ENCODE measurements at regions not wholly inside any gene's neighbourhood (a gene's known extent, or its start where the extent isn't known, plus 50 kb on each side); places are given as distances from the start of the nearest gene placed in this dataset.
"Not testable (repeated sequence)": the region's sequence is repeated elsewhere in the genome, so short reads cannot be mapped to it uniquely, and the experiment has no call there.

GRCh38 chr4:134501973-134502643 is 300.5 kb upstream of the PABPC4L start:
- H3K27ac ChIP-seq, result no peak overlapping the region
- H3K4me2 ChIP-seq, result no peak overlapping the region
- WGBS (ENCODE audit: low lambda C conversion rate, missing lambda C conversion rate), result 87% methylated on average over 11 of the region's 16 CpGs

GRCh38 chr4:134501488-134501887 is 299.9 kb upstream of the PABPC4L start:
- not testable (repeated sequence) for H2AFZ ChIP-seq; H3K36me3 ChIP-seq (replicated peaks; ENCODE audit: insufficient read depth, low read depth); H3K4me2 ChIP-seq; H3K27ac ChIP-seq; H3K9me2 ChIP-seq (replicated peaks; ENCODE audit: insufficient read depth); H4K20me1 ChIP-seq (ENCODE audit: insufficient read depth, poor library complexity, severe bottlenecking); H3K27me3 ChIP-seq; H3K9me3 ChIP-seq (ENCODE audit: low read depth); DNase-seq (ENCODE audit: low spot score); H3K4me1 ChIP-seq (ENCODE audit: insufficient read depth); H3K79me2 ChIP-seq; H3K4me3 ChIP-seq
- WGBS (ENCODE audit: low lambda C conversion rate, missing lambda C conversion rate), result 95% methylated on average over 10 of the region's 11 CpGs

More at GRCh38 chr4:134501973-134502643, 300.5 kb upstream of the PABPC4L start:
- no peak for TF ChIP-seq EZH2 (IDR thresholded peaks at IDR 0.05; ENCODE audit: borderline replicate concordance)
- TF ChIP-seq CTCF (IDR thresholded peaks at IDR 0.05; ENCODE audit: poor library complexity), result no peak
- TF ChIP-seq EZH2phosphoT487 (IDR thresholded peaks at IDR 0.05; ENCODE audit: low read depth, severe bottlenecking, unreplicated experiment), result no peak
- H3K27me3 ChIP-seq, result no peaks in the 10 kb centered on the region
- no peaks in the 10 kb centered on the region for H3K36me3 ChIP-seq (replicated peaks; ENCODE audit: insufficient read depth, low read depth)
- H3K4me3 ChIP-seq, result no peak overlapping the region
- H4K20me1 ChIP-seq (ENCODE audit: insufficient read depth, poor library complexity, severe bottlenecking), result no peaks in the 10 kb centered on the region
- no peaks in the 10 kb centered on the region for H3K9me2 ChIP-seq (replicated peaks; ENCODE audit: insufficient read depth)
- H3K9me3 ChIP-seq (ENCODE audit: low read depth), result no peaks in the 10 kb centered on the region
- DNase-seq (ENCODE audit: low spot score), result no peak
- no peak overlapping the region for H2AFZ ChIP-seq
- no peaks in the 10 kb centered on the region for H3K79me2 ChIP-seq
- no peaks in the 10 kb centered on the region for H3K4me1 ChIP-seq (ENCODE audit: insufficient read depth)

GRCh38 chr4:134499074-134499473 is 297.5 kb upstream of the PABPC4L start:
- 68% methylated on average over 1 of the region's 1 CpG for WGBS (ENCODE audit: low lambda C conversion rate, missing lambda C conversion rate)
- no peaks in the 10 kb centered on the region for H3K4me1 ChIP-seq (ENCODE audit: insufficient read depth)
- H3K27me3 ChIP-seq, result no peaks in the 10 kb centered on the region
- H3K36me3 ChIP-seq (replicated peaks; ENCODE audit: insufficient read depth, low read depth), result no peaks in the 10 kb centered on the region
- no peaks in the 10 kb centered on the region for H3K9me2 ChIP-seq (replicated peaks; ENCODE audit: insufficient read depth)
- no peak overlapping the region for H3K27ac ChIP-seq
- no peak for TF ChIP-seq CTCF (IDR thresholded peaks at IDR 0.05; ENCODE audit: poor library complexity)
- no peak for TF ChIP-seq EZH2phosphoT487 (IDR thresholded peaks at IDR 0.05; ENCODE audit: low read depth, severe bottlenecking, unreplicated experiment)
- TF ChIP-seq EZH2 (IDR thresholded peaks at IDR 0.05; ENCODE audit: borderline replicate concordance), result no peak
- H4K20me1 ChIP-seq (ENCODE audit: insufficient read depth, poor library complexity, severe bottlenecking), result no peaks in the 10 kb centered on the region
- H3K79me2 ChIP-seq, result no peaks in the 10 kb centered on the region
- H3K4me2 ChIP-seq, result no peak overlapping the region
- no peaks in the 10 kb centered on the region for H3K9me3 ChIP-seq (ENCODE audit: low read depth)
- no peak for DNase-seq (ENCODE audit: low spot score)
- no peak overlapping the region for H2AFZ ChIP-seq
- H3K4me3 ChIP-seq, result no peak overlapping the region

DNA sequence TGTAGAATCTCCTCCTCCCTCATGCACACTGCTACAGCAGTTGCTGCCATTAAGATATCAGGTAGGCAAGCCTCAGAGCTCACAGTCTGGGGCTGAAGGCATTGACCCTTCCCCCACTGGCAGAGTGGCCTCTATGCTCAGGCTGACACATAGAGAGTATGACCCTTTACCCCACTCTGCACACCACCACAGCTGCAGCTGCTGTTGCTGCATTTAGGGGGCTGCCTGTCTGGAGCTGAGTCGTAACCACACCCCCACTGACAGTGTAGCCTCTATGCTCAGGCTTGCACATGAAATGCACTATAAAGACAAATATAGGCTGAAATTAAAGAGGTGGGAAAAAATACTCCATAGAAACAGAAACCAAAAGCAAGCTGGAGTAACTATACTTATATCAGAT is 289.3 kb upstream of the PABPC4L start:
- TF ChIP-seq CTCF (IDR thresholded peaks at IDR 0.05; ENCODE audit: poor library complexity) (no peak), EZH2phosphoT487 (IDR thresholded peaks at IDR 0.05; ENCODE audit: low read depth, severe bottlenecking, unreplicated experiment) (no peak), EZH2 (IDR thresholded peaks at IDR 0.05; ENCODE audit: borderline replicate concordance) (no peak)
- no peaks in the 10 kb centered on the region for H3K27me3 ChIP-seq
- 95% methylated on average over 1 of the region's 1 CpG for WGBS (ENCODE audit: low lambda C conversion rate, missing lambda C conversion rate)

GRCh38 chr4:134483514-134483913 is 281.9 kb upstream of the PABPC4L start:
- not testable (repeated sequence) for H3K4me3 ChIP-seq; DNase-seq (ENCODE audit: low spot score); H3K4me1 ChIP-seq (ENCODE audit: insufficient read depth); H3K36me3 ChIP-seq (replicated peaks; ENCODE audit: insufficient read depth, low read depth); H4K20me1 ChIP-seq (ENCODE audit: insufficient read depth, poor library complexity, severe bottlenecking); H3K9me2 ChIP-seq (replicated peaks; ENCODE audit: insufficient read depth); H3K9me3 ChIP-seq (ENCODE audit: low read depth); H3K79me2 ChIP-seq; H3K27ac ChIP-seq; H3K27me3 ChIP-seq; H2AFZ ChIP-seq; H3K4me2 ChIP-seq
- 100% methylated on average over 3 of the region's 3 CpGs for WGBS (ENCODE audit: low lambda C conversion rate, missing lambda C conversion rate)

More for the DNA sequence above, 289.3 kb upstream of the PABPC4L start:
- H4K20me1 ChIP-seq (ENCODE audit: insufficient read depth, poor library complexity, severe bottlenecking), result no peaks in the 10 kb centered on the region
- H3K4me3 ChIP-seq, result no peak overlapping the region
- H3K36me3 ChIP-seq (replicated peaks; ENCODE audit: insufficient read depth, low read depth), result no peaks in the 10 kb centered on the region
- no peaks in the 10 kb centered on the region for H3K4me1 ChIP-seq (ENCODE audit: insufficient read depth)
- no peak overlapping the region for H3K27ac ChIP-seq
- no peaks in the 10 kb centered on the region for H3K79me2 ChIP-seq
- no peak for DNase-seq (ENCODE audit: low spot score)
- H2AFZ ChIP-seq, result no peak overlapping the region
- H3K9me2 ChIP-seq (replicated peaks; ENCODE audit: insufficient read depth), result no peaks in the 10 kb centered on the region
- no peak overlapping the region for H3K4me2 ChIP-seq
- H3K9me3 ChIP-seq (ENCODE audit: low read depth), result no peaks in the 10 kb centered on the region
